Caco-2 (cell line): ENCODE measurements at regions not wholly inside any gene's neighbourhood (a gene's known extent, or its start where the extent isn't known, plus 50 kb on each side); places are given as distances from the start of the nearest gene placed in this dataset.

ENCODE experiments used
- BruUV-seq: library from RNA; stranded (reverse); fragments of 400-500 nt; replicated peaks from 2 replicates; lab custom pipeline; 2021; lab: Mats Ljungman, UMichigan
- CTCF ChIA-PET: fragments of 300-600 bp; sonication (Branson Sonifier 250); formaldehyde crosslinking; loops from one replicate; lab custom pipeline; 2022; ENCODE audit warnings: antibody characterized with exemption; lab: Charles Lee
- POLR2A ChIA-PET: fragments of 300-600 bp; sonication (Branson Sonifier 250); formaldehyde crosslinking; loops from one replicate; lab custom pipeline; 2022; ENCODE audit warnings: antibody characterized with exemption; lab: Charles Lee
- DNase-seq, 2 experiments: peaks; one replicate each; pipeline versions ENCODE4 v3.0.0 to v3.0.0-alpha.2; 2020 to 2022
- H3K27me3 ChIP-seq: replicated peaks from 2 replicates; pipeline ENCODE4 v1.6.0; 2011; ENCODE audit warnings: low read length; ENCODE audit not compliant: control insufficient read depth, insufficient read depth
- H3K36me3 ChIP-seq: 2 replicates; pipeline ENCODE4 v1.5.1; 2011; ENCODE audit warnings: low read length; ENCODE audit not compliant: control insufficient read depth, insufficient read depth
- H3K4me1 ChIP-seq: fragments of 250-450 bp; sonication (Bioruptor Pico); 2 replicates; pipeline ENCODE4 v1.5.1; 2020; ENCODE audit warnings: mild to moderate bottlenecking
- H3K4me3 ChIP-seq: 2 replicates; pipeline ENCODE4 v1.5.1; 2011; ENCODE audit warnings: low read depth, mild to moderate bottlenecking, control low read depth, low read length
- H3K9me3 ChIP-seq: fragments of 250-450 bp; sonication (Bioruptor Pico); 2 replicates; pipeline ENCODE4 v1.5.1; 2020; ENCODE audit warnings: mild to moderate bottlenecking, moderate library complexity
- H3K27ac Mint-ChIP-seq: one replicate; pipeline ENCODE4 v1.8.0; 2022; ENCODE audit warnings: mixed read lengths; ENCODE audit not compliant: unreplicated experiment
- H3K27me3 Mint-ChIP-seq: one replicate; pipeline ENCODE4 v1.8.0; 2022; ENCODE audit warnings: mixed read lengths; ENCODE audit not compliant: insufficient read depth, unreplicated experiment
- H3K36me3 Mint-ChIP-seq: one replicate; pipeline ENCODE4 v1.8.0; 2022; ENCODE audit warnings: mild to moderate bottlenecking, mixed read lengths; ENCODE audit not compliant: insufficient read depth, unreplicated experiment
- H3K4me1 Mint-ChIP-seq: one replicate; pipeline ENCODE4 v1.8.0; 2022; ENCODE audit warnings: low read depth, mixed read lengths; ENCODE audit not compliant: unreplicated experiment
- H3K4me3 Mint-ChIP-seq: one replicate; pipeline ENCODE4 v1.8.0; 2022; ENCODE audit warnings: mild to moderate bottlenecking, moderate library complexity, mixed read lengths; ENCODE audit not compliant: unreplicated experiment
- H3K9me3 Mint-ChIP-seq: one replicate; pipeline ENCODE4 v1.8.0; 2022; ENCODE audit warnings: mixed read lengths; ENCODE audit not compliant: unreplicated experiment
- intact Hi-C: fragments of 100-400 bp; cut with micrococcal nuclease; formaldehyde crosslinking; loops from one replicate; pipeline ENCODE4 v1.10.0; 2022; ENCODE audit not compliant: unreplicated experiment
- TF ChIP-seq, protein P1 (sequence below), 2 experiments: fragments of 200-600 bp in 1 of 2; IDR thresholded peaks; 1 replicate in 1 of 2; 2 replicates in 1 of 2; pipeline versions ENCODE4 v1.5.1 to v1.8.0; 2011 to 2022; ENCODE audit warnings: antibody characterized with exemption in 1 of 2, control low read depth in 1 of 2, inconsistent platforms in 1 of 2, low read depth in 1 of 2, low read length in 1 of 2, mild to moderate bottlenecking in 1 of 2, moderate library complexity in 1 of 2; ENCODE audit not compliant: insufficient read depth in 1 of 2, severe bottlenecking in 1 of 2, unreplicated experiment in 1 of 2

DNA sequence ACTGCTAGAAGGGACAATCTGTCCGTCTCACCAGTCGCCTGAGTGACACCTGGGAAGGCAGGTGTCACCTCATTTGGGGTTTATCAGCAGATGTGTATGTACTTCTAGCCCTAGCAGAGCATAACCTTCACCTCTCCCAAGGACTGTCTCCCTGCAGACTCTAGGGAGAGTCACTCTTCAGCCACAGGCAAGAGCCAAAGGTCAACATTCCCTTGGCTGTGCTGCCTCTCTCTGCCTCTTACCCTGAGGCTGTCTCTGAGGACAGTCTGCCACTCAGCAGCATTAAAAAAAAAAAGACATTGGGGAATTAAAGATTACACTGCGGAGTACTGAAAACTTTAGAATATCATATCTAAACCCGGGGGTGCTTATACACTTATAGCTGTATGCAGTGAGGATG lies 377.7 kb upstream of the FZD8 start:
- CTCF ChIA-PET: no interaction called here
- H3K9me3 ChIP-seq: no peaks in the 10 kb centered on the region
- Mint-ChIP-seq H3K36me3 (no peaks in the 10 kb centered on the region), H3K4me1 (peaks cover 6% of the 10 kb centered on the region), H3K27ac (no peak overlapping the region), H3K27me3 (peaks cover 11% of the 10 kb centered on the region), H3K4me3 (no peak overlapping the region), H3K9me3 (no peaks in the 10 kb centered on the region)
- no peak for DNase-seq
- H3K4me3 ChIP-seq: no peak overlapping the region
- intact Hi-C loops: no loop called here
- H3K27me3 ChIP-seq: no peaks in the 10 kb centered on the region
- POLR2A ChIA-PET: no interaction called here
- BruUV-seq: no TSS peak
- TF ChIP-seq, protein P1, sequence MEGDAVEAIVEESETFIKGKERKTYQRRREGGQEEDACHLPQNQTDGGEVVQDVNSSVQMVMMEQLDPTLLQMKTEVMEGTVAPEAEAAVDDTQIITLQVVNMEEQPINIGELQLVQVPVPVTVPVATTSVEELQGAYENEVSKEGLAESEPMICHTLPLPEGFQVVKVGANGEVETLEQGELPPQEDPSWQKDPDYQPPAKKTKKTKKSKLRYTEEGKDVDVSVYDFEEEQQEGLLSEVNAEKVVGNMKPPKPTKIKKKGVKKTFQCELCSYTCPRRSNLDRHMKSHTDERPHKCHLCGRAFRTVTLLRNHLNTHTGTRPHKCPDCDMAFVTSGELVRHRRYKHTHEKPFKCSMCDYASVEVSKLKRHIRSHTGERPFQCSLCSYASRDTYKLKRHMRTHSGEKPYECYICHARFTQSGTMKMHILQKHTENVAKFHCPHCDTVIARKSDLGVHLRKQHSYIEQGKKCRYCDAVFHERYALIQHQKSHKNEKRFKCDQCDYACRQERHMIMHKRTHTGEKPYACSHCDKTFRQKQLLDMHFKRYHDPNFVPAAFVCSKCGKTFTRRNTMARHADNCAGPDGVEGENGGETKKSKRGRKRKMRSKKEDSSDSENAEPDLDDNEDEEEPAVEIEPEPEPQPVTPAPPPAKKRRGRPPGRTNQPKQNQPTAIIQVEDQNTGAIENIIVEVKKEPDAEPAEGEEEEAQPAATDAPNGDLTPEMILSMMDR (IDR thresholded peaks at IDR 0.05; ENCODE audit: insufficient read depth in 1 of 2, low read depth in 1 of 2, low read length in 1 of 2, severe bottlenecking in 1 of 2, unreplicated experiment in 1 of 2): no peak
- H3K36me3 ChIP-seq: no peaks in the 10 kb centered on the region
- H3K4me1 ChIP-seq: no peaks in the 10 kb centered on the region

DNA sequence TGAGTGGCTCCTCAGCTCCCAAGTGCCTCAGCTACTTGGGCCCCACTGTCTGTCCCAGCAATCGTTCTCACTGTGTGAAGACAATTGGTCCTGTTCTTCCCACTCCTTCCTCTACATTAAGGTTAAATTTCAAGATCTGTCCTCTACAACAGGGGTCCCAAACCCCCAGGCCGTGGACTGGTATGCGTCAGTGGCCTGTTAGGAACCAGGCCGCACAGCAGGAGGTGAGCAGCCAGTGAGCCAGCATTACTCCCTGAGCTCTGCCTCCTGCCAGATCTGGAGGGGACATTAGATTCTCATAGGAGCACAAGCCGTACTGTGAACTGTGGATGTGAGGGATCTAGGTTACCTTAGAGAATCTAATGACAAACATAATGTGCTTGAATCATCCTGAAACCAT lies 376.9 kb upstream of the FZD8 start:
- Histone ChIP-seq H3K4me1 (no peaks in the 10 kb centered on the region), H3K36me3 (no peaks in the 10 kb centered on the region), H3K27me3 (no peaks in the 10 kb centered on the region), H3K9me3 (no peaks in the 10 kb centered on the region), H3K4me3 (no peak overlapping the region)
- Mint-ChIP-seq H3K27me3 (peaks cover 14% of the 10 kb centered on the region), H3K4me1 (peaks cover 6% of the 10 kb centered on the region), H3K36me3 (no peaks in the 10 kb centered on the region), H3K27ac (no peak overlapping the region), H3K4me3 (no peak overlapping the region), H3K9me3 (no peaks in the 10 kb centered on the region)
- intact Hi-C loops: no loop called here
- TF ChIP-seq, protein P1 (IDR thresholded peaks at IDR 0.05; ENCODE audit: insufficient read depth in 1 of 2, low read depth in 1 of 2, low read length in 1 of 2, severe bottlenecking in 1 of 2, unreplicated experiment in 1 of 2): no peak
- CTCF ChIA-PET: no interaction called here
- no peak for DNase-seq
- no TSS peak for BruUV-seq
- POLR2A ChIA-PET: no interaction called here

DNA sequence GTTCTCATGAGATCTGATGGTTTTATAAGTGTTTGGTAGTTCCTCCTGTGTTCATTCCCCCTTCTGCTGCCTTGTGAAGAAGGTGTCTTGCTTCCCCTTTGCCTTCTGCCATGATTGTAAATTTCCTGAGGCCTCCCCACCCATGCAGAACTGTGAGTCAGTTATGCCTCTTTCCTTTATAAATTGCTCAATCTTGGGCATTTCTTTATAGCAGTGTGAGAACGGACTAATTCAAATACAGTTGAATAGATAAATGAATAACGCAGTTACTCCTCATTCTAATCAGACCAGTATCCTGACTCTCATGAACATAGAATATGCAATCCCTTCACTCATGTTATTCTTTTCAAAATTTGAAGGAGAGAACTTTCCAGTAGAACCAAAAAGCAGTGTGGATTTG lies 375.0 kb upstream of the FZD8 start:
- Mint-ChIP-seq H3K27ac (no peak overlapping the region), H3K9me3 (no peaks in the 10 kb centered on the region), H3K4me1 (peaks cover 6% of the 10 kb centered on the region), H3K4me3 (no peak overlapping the region), H3K27me3 (peaks cover 19% of the 10 kb centered on the region), H3K36me3 (no peaks in the 10 kb centered on the region)
- Histone ChIP-seq H3K9me3 (no peaks in the 10 kb centered on the region), H3K27me3 (no peaks in the 10 kb centered on the region), H3K4me1 (no peaks in the 10 kb centered on the region), H3K4me3 (no peak overlapping the region), H3K36me3 (no peaks in the 10 kb centered on the region)
- ChIA-PET POLR2A (no interaction called here), CTCF (no interaction called here)
- TF ChIP-seq, protein P1 (IDR thresholded peaks at IDR 0.05; ENCODE audit: insufficient read depth in 1 of 2, low read depth in 1 of 2, low read length in 1 of 2, severe bottlenecking in 1 of 2, unreplicated experiment in 1 of 2): no peak
- no TSS peak for BruUV-seq
- intact Hi-C loops: no loop called here
- DNase-seq: no peak
